IPS-15b (cell line): ENCODE measurements at regions not wholly inside any gene's neighbourhood (a gene's known extent, or its start where the extent isn't known, plus 50 kb on each side); places are given as distances from the start of the nearest gene placed in this dataset.

Experiments
- H3K27me3 ChIP-seq: one replicate; pipeline ENCODE4 v1.6.1; 2013; ENCODE audit warnings: low read length; ENCODE audit not compliant: control insufficient read depth, insufficient read depth
- H3K36me3 ChIP-seq: one replicate; pipeline ENCODE4 v1.6.1; 2013; ENCODE audit warnings: low read length; ENCODE audit not compliant: control insufficient read depth, insufficient read depth
- H3K4me1 ChIP-seq: one replicate; pipeline ENCODE4 v1.6.1; 2013; ENCODE audit warnings: mild to moderate bottlenecking, low read length; ENCODE audit not compliant: control insufficient read depth, insufficient read depth
- H3K4me3 ChIP-seq: one replicate; pipeline ENCODE4 v1.5.1; 2013; ENCODE audit warnings: low read depth, low read length
- H3K9ac ChIP-seq: one replicate; pipeline ENCODE4 v1.6.1; 2013; ENCODE audit warnings: low read depth, mild to moderate bottlenecking, low read length
- H3K9me3 ChIP-seq: one replicate; pipeline ENCODE4 v1.6.1; 2013; ENCODE audit warnings: mild to moderate bottlenecking, low read length; ENCODE audit not compliant: control insufficient read depth, insufficient read depth

- Histone ChIP-seq H3K4me3 (no peak overlapping the region), H3K4me1 (no peaks in the 10 kb centered on the region), H3K9ac (no peak overlapping the region), H3K9me3 (no peaks in the 10 kb centered on the region), H3K36me3 (no peaks in the 10 kb centered on the region), H3K27me3 (no peaks in the 10 kb centered on the region)
These were observed 459.7 kb downstream of the HINT1 start for GRCh38 chr5:130705368-130705767.

GRCh38 chr5:130693509-130693908 lies 471.5 kb downstream of the HINT1 start:
- no peaks in the 10 kb centered on the region for H3K27me3 ChIP-seq
- H3K4me3 ChIP-seq = no peak overlapping the region
- H3K4me1 ChIP-seq = no peaks in the 10 kb centered on the region
- H3K9me3 ChIP-seq = no peaks in the 10 kb centered on the region
- no peak overlapping the region for H3K9ac ChIP-seq
- H3K36me3 ChIP-seq = no peaks in the 10 kb centered on the region

- Histone ChIP-seq H3K4me1 (no peaks in the 10 kb centered on the region), H3K4me3 (no peak overlapping the region), H3K9ac (no peak overlapping the region), H3K36me3 (no peaks in the 10 kb centered on the region), H3K9me3 (no peaks in the 10 kb centered on the region), H3K27me3 (no peaks in the 10 kb centered on the region)
These were observed 472.3 kb downstream of the HINT1 start for GRCh38 chr5:130692770-130693169.

GRCh38 chr5:130689831-130690230 lies 475.2 kb downstream of the HINT1 start:
- Histone ChIP-seq H3K4me1 (no peaks in the 10 kb centered on the region), H3K9ac (no peak overlapping the region), H3K27me3 (no peaks in the 10 kb centered on the region), H3K9me3 (no peaks in the 10 kb centered on the region), H3K36me3 (no peaks in the 10 kb centered on the region), H3K4me3 (no peak overlapping the region)

- H3K4me3 ChIP-seq = no peak overlapping the region
- no peak overlapping the region for H3K9ac ChIP-seq
- H3K36me3 ChIP-seq = no peaks in the 10 kb centered on the region
- no peaks in the 10 kb centered on the region for H3K27me3 ChIP-seq
- H3K4me1 ChIP-seq = no peaks in the 10 kb centered on the region
- H3K9me3 ChIP-seq = no peaks in the 10 kb centered on the region
These were observed 477.8 kb downstream of the HINT1 start for GRCh38 chr5:130687085-130687733.

GRCh38 chr5:130678637-130679036 lies 486.4 kb downstream of the HINT1 start:
- Histone ChIP-seq H3K9me3 (no peaks in the 10 kb centered on the region), H3K27me3 (no peaks in the 10 kb centered on the region), H3K36me3 (no peaks in the 10 kb centered on the region), H3K9ac (no peak overlapping the region), H3K4me1 (no peaks in the 10 kb centered on the region), H3K4me3 (no peak overlapping the region)

GRCh38 chr5:130666462-130666861 lies 498.6 kb downstream of the HINT1 start:
- Histone ChIP-seq H3K4me1 (no peaks in the 10 kb centered on the region), H3K27me3 (no peaks in the 10 kb centered on the region), H3K36me3 (no peaks in the 10 kb centered on the region), H3K9ac (no peak overlapping the region), H3K9me3 (no peaks in the 10 kb centered on the region), H3K4me3 (no peak overlapping the region)

GRCh38 chr5:130652176-130652575 lies 512.9 kb downstream of the HINT1 start:
- H3K36me3 ChIP-seq = no peaks in the 10 kb centered on the region

GRCh38 chr5:130651440-130651839 lies 513.6 kb downstream of the HINT1 start:
- Histone ChIP-seq H3K4me3 (no peak overlapping the region), H3K9me3 (no peaks in the 10 kb centered on the region), H3K36me3 (no peaks in the 10 kb centered on the region), H3K9ac (no peak overlapping the region), H3K27me3 (no peaks in the 10 kb centered on the region), H3K4me1 (no peaks in the 10 kb centered on the region)

More at GRCh38 chr5:130652176-130652575, 512.9 kb downstream of the HINT1 start:
- Histone ChIP-seq H3K9me3 (no peaks in the 10 kb centered on the region), H3K27me3 (no peaks in the 10 kb centered on the region), H3K4me3 (no peak overlapping the region), H3K4me1 (no peaks in the 10 kb centered on the region), H3K9ac (no peak overlapping the region)

GRCh38 chr5:130643321-130643720 lies 521.7 kb downstream of the HINT1 start:
- H3K36me3 ChIP-seq = no peaks in the 10 kb centered on the region
- no peaks in the 10 kb centered on the region for H3K4me1 ChIP-seq
- peaks cover 4% of the 10 kb centered on the region for H3K9me3 ChIP-seq
- H3K9ac ChIP-seq = no peak overlapping the region
- no peaks in the 10 kb centered on the region for H3K27me3 ChIP-seq
- no peak overlapping the region for H3K4me3 ChIP-seq

GRCh38 chr5:130642461-130642860 lies 522.6 kb downstream of the HINT1 start:
- no peak overlapping the region for H3K4me3 ChIP-seq
- no peaks in the 10 kb centered on the region for H3K36me3 ChIP-seq
- H3K9me3 ChIP-seq = peaks cover 4% of the 10 kb centered on the region
- no peaks in the 10 kb centered on the region for H3K4me1 ChIP-seq
- no peak overlapping the region for H3K9ac ChIP-seq
- no peaks in the 10 kb centered on the region for H3K27me3 ChIP-seq

- no peaks in the 10 kb centered on the region for H3K36me3 ChIP-seq
- no peak overlapping the region for H3K9ac ChIP-seq
- no peaks in the 10 kb centered on the region for H3K4me1 ChIP-seq
- no peak overlapping the region for H3K4me3 ChIP-seq
- no peaks in the 10 kb centered on the region for H3K9me3 ChIP-seq
- no peaks in the 10 kb centered on the region for H3K27me3 ChIP-seq
These were observed 537.9 kb downstream of the HINT1 start for GRCh38 chr5:130627145-130627544.
